Uterus (tissue), 2 donors: ENCODE measurements at regions not wholly inside any gene's neighbourhood (a gene's known extent, or its start where the extent isn't known, plus 50 kb on each side); places are given as distances from the start of the nearest gene placed in this dataset.

ENCODE experiments used
- CTCF ChIP-seq, 4 experiments: fragments of 200-600 bp in 2 of 4; fragments of 450-650 bp in 2 of 4; sonication (generic) in 2 of 4; IDR thresholded peaks; one replicate each; pipeline ENCODE4 v1.5.1; 2016 to 2019; ENCODE audit warnings: antibody characterized with exemption in 4 of 4, mild to moderate bottlenecking in 2 of 4, moderate library complexity in 1 of 4
- POLR2A ChIP-seq, 2 donors: fragments of 450-650 bp; IDR thresholded peaks; one replicate each; pipeline ENCODE4 v1.6.1; 2016; ENCODE audit warnings: antibody characterized with exemption in 2 of 2, mild to moderate bottlenecking in 1 of 2, moderate library complexity in 1 of 2

- TF ChIP-seq CTCF (IDR thresholded peaks at IDR 0.05) (no peak), POLR2A (IDR thresholded peaks at IDR 0.05) (no peak)
Measured at GRCh38 chr7:106170651-106171050, 58.5 kb upstream of the SYPL1 start.
